Activated CD4-positive, alpha-beta T cell treated with anti-CD3 and anti-CD28 coated beads for 24 hours (primary cell): ENCODE measurements at regions not wholly inside any gene's neighbourhood (a gene's known extent, or its start where the extent isn't known, plus 50 kb on each side); places are given as distances from the start of the nearest gene placed in this dataset.
"Not testable (repeated sequence)": the region's sequence is repeated elsewhere in the genome, so short reads cannot be mapped to it uniquely, and the experiment has no call there.

Experiments
- DNase-seq, 2 donors: peaks; one replicate each; pipeline ENCODE4 v3.0.0-alpha.2; 2020; ENCODE audit warnings: low read depth in 2 of 2

DNA sequence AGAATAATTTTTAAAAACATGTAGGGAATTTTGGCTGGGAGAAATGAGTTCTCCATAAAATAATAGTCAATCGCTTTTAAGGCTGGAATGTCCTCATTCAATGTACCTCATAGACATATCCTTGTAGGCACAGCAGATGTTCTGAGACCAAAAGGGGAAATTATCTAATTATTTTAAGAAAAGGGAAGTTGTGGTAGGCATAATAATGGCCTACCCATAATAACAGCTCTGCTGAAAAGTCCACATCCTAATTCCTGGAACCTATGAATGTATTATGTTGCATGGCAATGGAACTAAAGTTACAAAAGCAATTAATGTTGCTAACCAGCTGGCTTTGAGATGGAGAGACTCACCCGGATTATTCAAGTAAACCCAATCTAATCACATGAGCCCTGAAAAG is 216.1 kb downstream of the TRIM36 start:
- no peak for DNase-seq

DNA sequence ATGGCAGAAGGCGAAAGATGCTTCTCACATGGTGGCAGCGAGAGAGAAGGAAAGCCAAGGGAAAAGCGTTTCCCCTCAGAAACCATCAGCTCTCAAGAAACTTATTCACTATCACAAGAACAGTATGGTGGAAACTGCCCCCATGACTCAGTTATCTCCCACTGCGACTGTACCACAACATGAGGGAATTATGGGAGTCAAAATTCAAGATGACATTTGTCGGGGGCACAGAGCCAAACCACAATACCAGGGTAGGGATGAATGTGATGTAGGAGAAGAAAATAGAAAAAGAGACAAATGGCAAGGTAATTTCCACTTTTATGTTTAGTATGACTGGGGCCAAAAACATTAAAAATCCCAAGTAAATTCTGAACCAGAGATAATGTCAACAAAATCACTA is 216.8 kb downstream of the TRIM36 start:
- no peak for DNase-seq

DNA sequence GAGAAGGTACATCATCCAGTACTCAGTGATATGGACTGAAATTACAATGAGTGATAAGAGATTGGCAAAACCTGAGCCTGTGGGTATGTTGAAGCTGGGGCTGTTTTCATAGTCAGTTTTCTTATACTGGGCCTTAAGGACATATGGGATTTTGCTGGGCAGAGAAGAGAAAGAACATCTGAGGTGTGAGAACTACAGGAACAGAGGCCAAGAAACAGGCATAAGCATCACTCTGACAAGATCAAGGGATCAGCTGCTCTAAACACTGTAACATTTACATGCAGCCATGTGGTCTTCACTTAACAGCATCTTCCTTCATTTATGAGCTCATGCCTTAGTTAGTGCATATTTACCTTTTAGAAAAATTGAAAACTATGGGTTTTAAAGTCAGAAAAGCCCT is 220.0 kb downstream of the TRIM36 start:
- no peak for DNase-seq

DNA sequence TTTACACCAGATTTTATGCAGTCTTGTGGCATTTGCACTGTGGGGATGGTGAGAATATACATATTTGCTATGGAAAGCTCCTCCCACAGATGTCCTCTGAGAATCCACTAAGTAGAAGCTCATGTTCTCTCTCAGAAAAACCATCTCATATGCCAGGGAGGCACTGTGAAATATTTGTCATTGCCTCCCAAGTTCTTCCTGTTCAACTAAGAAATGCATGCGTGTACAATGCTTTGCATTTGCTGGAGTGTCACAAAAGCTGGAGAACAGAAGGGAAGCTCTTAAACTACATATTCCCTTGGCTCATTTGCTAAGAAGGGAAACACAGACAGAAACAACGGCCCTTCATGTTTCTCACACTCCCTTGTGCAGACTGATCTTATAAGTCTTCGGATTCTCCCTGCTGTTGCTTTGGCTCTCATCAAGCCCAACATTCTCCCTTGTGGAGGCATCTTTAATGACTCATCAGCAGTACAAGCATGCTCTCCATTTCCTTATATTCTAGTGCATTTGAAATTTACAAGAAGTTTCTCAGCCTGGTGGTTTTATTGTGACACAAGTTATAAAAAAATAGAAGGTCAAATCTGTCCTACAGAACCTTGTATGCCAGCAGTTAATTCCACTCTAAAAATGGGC is 220.6 kb downstream of the TRIM36 start:
- no peak for DNase-seq

DNA sequence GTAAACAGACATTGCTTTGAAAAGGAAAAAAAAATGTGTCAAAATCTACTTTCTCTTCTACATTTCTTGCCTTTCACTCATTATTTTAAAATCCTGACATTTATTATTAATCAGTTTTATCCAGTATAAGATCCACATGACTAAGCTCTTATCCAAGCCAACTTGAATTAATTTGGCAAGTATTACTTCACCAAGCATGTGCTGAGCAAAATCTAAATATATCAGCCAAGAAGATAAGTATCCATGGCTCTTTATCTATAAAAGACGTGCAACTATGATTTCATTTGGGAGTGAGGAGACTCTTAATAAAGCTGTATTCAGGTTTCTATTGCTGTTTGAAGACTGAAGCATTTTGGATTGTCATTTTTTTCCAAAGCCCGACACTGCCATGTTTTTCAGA is 221.3 kb downstream of the TRIM36 start:
- no peak for DNase-seq

DNA sequence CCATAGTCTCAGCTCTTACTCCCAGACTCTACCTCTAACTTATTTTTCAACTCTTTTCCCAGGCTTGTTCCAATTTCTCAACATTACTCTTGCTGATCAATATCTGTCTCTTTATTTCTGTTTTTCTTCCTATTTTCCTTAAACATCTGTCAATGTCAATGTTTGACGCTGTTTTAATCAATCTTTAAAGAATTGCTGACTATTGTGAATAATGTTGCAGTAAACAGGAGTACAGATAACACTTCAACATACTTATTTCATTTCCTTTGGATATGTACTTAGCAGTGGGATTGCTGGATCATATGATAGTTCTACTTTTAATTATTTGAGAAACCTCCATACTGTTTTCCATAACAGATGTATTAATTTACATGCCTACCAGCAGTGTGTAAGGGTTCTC is 229.0 kb downstream of the TRIM36 start:
- DNase-seq, result no peak

DNA sequence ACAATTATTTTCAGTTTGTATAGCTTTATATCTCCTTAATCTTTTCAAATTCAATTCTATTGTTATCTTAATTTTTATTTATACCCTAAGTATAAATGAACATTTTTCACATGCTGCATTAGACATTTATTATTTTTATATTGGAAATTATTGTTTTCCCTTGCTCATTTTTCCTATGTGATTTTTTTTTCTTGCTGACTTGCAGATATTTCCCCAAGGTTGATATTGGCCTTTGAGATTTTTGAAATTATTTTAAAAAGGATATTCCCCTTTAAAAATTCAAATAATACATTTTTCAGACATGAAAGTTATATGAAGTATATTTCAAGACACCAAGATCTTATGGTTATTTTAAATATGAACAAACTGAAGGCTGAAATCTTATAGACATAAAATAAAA is 234.2 kb downstream of the TRIM36 start:
- no peak for DNase-seq

DNA sequence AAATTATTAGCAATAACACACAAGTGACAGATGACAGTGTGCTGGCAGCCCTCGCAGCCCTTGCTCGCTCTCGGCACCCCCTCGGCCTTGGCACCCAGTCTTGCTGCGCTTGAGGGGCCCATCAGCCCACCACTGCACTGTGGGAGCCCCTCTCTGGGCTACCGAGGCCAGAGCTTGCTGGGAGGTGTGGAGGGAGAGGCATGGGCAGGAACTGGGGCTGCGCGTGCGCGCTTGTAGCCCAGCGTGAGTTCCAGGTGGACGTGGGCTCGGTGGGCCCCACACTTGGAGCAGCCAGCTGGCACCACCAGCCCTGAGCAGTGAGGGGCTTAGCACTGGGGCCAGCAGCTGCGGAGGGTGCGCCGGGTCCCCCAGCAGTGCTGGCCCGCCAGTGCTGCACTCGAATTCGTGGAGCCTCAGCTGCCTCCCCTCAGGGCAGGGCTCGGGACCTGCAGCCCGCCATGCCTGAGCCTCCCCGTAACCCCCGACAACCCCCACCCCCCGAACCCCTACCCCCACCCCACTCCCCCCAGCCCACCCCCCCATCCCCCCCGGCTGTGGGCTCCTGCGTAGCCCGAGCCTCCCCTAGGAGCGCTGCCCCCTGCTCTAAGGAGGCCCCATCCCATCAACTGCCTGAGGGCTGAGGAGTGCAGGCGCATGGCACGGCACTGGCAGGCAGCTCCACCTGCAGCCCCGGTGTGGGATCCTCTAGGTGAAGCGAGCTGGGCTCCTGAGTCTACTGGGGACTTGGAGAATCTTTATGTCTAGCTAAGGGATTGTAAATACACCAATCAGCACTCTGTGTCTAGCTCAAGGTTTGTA is 240.9 kb downstream of the TRIM36 start:
- DNase-seq, result no peak

DNA sequence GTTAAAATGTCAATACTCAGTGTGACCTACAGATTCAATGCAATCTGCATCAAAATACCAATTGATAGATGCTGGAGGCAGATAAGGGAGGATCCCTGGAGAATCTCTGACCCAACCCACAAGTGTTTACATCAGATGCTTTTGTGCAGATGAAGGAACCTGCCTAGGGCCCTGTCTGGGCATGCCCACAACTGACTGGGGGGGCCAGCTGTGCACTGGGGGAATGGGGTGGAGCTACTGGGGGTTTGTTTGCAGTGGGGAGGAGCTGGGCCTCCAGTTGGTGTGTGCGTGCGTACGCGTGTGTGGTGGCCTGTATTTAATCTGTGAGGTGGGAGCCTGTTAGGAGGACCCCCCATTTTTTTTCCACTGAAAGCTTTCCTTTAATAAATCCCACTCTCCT is 244.9 kb downstream of the TRIM36 start:
- no peak for DNase-seq

DNA sequence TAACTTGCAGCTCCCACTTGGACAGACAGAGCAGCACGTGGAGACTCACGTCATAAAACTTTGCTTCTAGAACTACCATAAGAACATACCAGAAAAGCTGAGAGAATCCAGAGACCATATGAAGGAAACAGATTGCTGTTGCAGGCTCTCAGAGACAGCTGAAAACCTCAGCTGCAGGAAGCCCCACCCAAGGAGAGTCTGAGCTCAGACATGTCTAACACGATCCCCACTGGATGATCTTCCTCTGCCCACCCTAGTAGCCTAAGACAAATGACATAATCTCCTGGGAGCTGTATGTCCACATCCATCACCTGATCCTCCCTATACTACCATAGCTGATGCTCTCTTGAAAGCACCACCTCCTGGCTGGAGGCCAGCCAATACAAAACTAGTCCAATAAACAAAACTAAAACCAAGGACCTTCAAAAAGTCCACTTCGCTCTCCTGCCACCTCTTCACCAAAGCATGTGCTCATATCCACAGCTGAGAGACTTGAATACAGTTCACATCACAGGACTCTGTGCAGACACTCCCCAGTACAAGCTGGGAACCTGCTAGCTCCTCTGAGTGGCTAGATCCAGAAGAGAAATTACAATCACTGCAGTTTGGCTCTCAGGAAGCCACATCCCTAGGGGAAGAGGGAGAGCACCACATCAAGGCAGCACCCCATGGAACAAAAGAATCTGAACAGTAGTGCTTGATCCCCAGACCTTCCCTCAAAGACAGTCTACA is 257.4 kb downstream of the TRIM36 start:
- no peak for DNase-seq

DNA sequence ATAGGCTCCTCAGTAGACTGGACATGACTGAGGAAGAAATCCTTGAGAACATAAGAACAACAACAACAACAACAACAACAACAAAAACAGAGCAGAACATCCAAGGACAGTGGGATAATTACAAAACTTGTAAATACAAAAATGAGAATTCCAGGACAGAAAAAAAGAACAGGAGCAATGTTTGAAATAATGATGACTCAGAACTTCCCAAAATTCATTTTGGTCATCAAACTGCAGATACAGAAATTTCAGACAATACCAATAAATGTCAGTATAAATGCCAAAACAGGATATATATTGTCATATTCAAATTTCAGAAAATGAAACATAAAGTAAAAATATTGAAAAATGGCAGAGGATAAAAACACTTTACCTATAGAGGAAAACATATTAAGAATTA is 259.0 kb downstream of the TRIM36 start:
- DNase-seq, result no peak

DNA sequence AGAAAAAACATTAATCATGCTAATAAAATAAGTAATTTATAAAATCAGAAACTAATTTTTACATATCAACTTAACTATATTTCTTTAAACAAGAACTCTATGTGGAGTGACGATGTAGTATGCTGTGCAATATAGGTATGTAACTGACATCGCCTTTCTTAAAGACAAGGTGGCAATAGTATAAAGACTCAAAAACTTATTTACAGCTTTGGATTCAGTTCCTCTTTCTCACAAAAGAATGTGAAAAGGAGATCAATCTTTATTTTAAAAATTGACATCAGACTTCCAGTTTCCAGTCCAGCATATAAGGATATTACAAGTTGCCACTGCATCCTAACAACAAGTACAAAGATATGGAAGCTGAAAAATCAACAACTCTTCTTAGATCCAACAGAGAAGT is 260.3 kb downstream of the TRIM36 start:
- DNase-seq, result no peak

DNA sequence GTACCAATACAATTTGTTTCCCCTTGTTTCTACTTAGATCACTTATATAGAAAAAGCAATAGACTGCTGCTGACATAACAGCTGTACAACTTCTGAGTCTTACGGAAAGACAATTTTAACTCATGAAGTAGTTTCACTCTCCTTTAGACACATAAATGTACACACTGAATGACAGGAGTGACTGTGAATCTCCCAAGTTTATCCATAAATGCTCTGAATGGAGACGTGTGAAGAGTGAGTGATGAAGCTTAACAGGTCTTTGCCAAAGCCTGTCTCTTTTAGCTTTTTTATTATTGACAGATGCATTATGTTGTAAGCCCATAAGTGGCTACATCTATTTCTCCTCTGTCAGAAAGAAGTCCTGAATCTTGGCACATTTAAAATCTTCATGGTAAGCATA is 265.9 kb downstream of the TRIM36 start:
- no peak for DNase-seq

DNA sequence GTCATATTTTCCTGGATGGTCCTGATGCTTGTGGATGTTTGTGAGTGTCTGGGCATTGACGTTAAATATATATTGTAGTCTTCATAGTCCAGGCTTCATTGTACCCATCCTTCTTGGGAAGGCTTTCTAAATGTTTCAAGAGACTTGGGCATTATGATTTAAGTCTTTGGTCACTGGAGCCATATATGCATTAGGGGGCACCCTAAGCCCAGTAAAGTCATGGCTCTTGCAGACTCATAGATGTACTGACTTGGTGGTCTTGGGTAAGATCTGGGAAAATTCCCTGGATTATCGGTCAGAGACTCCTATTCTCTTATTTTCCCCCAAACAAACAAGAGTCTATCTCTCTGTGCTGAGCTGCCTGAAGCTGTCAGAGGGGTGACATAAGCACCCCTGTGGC is 271.1 kb downstream of the TRIM36 start:
- no peak for DNase-seq

DNA sequence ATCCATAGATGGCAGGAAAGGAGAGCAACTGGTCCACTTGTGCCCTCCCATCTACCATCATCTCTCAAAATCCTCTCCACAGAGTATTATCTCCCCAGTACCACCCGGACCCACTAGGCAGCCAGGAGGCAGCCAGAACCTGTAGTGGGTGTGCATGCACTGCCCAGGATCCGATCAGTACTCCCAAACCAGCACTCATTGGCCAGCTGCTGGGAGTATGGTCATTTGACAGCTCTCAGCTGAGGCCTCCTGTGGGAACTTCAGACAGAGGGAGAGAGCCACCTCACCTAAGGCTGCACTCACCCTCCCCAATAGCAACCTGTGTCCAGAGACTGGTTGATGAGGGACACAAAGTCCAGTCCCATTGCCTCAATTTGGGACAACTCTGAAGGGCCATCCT is 286.0 kb downstream of the TRIM36 start:
- DNase-seq, result no peak

DNA sequence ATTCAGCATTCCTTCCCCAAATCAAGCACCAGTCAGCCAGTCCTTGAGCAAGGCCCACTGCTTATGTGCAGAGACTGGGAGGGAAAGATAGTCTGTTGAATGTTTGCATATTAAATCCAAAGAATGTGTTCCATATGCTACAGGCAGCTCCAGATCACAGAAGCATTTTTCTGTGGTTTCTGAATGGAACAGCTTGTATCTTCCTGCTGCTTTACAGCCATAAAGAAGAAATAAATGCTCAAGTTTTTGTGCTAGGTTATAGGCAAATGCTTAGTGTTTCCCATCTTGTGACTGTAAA is 310.3 kb downstream of the TRIM36 start:
- no peak for DNase-seq

DNA sequence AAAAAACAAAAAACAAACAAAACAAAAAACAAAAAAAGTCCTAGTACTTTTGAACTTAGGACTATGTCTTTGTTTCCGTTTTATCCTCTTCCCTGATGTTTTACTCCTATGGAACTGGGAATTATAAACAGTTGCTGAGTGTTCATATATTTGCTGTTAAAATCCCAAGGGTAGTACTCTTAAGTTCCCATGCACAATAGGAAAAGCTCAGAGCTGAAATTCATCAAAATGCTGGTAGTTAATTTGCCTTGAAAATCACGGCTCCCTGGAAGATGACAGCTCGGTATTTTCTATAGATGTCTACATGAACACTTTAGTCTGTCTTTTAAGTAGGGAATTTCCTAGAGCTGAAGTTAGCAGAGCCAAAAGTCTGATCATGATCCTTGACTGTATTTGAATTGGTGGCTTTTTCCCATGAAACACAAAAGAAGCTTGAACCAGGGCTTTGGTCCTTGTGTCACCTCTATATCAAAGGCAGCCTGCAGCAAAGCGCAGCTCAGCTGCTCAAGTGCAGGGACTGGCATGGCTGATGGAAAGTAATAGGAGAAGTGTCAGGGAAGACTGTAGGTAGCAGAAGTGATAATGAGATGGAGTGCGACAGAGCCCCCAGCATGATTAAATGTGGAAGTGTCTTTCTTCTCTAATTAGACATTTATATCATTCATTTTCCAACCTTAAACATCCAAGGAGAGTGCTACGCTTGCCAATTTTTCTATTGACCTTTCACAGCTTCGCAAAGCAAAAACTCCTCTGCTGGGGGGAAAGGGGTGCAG is 310.9 kb downstream of the TRIM36 start:
- no peak for DNase-seq

DNA sequence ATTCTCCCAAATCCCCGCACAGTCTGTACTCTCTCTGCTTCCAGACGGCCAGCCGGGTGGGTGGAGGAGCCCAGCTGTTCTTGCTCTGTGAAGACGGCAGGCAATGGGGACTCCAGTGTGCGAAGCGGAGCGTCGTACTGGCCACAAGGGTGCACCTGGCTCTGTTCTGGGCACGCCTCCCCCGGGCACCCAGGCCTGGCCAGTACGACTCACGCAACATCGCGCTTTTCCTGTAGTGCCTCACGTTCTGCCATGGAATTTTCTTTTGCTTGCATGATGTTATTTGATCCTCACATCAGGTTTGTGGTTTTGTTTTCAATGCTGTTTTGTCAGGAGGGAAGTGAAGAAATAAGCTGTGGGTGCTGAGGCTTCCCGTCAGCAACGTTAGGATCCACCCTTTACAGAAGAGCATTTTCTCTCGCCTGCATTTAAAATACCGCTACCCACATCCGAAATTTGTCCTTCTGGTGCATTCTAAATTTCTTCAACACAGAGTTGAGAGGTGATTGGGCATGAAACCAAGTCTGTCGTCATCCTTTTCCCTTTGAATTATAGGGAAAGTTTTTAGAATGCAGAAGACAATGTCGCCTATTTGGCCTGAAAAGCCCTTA is 311.7 kb downstream of the TRIM36 start:
- no peak for DNase-seq

DNA sequence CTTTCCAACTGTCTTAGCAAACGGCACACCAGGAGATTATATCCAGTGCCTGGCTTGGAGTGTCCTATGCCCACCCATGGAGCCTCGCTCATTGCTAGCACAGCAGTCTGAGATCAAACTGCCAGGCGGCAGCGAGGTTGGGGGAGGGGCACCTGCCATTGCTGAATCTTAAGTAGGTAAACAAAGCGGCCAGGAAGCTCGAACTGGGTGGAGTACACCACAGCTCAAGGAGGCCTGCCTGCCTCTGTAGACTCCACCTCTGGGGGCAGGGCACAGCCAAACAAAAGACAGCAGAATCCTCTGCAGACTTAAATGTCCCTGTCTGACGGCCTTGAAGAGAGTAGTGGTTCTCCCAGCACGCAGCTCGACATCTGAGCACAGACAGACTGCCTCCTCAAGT is 325.0 kb downstream of the TRIM36 start:
- DNase-seq, result not testable (repeated sequence)

DNA sequence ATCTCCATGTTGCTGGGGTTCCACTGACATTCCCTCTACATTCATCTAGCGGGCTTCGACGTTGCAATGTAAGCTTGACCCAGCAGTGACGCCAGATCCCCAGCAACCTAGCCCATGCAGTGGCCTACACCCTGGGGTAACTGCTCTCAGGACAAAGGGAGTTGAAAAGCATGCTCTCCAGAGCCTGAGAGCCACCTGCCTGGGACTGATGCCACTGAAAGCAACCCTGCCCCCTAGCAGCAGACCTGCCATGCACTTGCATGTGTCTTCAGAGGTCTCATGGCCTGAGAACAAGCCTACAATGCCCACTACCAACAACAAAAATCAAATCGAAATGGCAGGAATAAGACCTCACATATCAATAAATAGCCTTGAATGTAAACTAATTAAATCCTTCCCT is 330.3 kb downstream of the TRIM36 start:
- no peak for DNase-seq

DNA sequence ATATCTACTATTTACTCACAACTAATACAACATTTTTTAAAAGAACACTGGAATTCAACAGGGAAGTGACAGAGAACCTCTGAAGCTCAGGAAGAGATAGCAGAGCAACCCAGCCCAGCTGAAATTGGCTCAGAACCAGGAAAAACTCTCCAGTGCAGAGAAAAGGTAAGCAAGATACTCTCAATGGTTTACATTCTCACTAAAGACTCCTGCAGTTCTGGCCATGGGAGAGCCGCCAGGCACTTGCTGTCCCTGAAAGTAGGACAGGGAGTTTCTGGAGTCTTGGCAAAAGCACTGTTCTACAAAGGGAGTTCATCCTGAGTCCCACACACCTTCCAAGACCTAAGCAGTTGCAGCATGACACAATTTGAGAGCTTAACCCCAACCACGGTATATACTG is 330.8 kb downstream of the TRIM36 start:
- DNase-seq, result no peak

DNA sequence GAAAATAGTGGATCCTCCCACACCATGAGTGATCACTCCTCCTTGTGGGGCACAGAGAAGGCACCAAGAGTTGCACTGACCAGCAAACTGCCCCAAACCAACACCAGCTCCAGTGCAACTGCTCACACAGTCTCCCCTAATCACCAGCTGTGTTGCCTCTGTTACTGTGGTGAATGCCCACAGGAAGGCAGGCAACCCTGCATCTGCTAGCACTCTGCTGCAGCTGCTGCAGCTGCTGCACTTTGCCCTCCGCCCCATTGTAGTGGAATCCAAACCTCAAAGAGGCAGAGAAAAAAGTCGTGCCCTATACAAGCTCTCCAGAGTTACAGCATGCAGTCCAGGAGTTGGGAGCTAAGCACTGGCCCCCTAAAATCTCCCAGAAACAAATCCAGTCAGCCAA is 339.6 kb downstream of the TRIM36 start:
- no peak for DNase-seq
